ENCODE measurements at regions not wholly inside any gene's neighbourhood (a gene's known extent, or its start where the extent isn't known, plus 50 kb on each side); places are given as distances from the start of the nearest gene placed in this dataset.

- no peak overlapping the region for H3K4me3 ChIP-seq (ENCODE audit: low read depth, low read length)
- ChIA-PET POLR2A (no interaction called here), CTCF (no interaction called here)
- no peaks in the 10 kb centered on the region for H3K36me3 ChIP-seq (ENCODE audit: control insufficient read depth in 2 of 2, insufficient read depth in 1 of 2, low read length in 2 of 2)
- H3K4me1 ChIP-seq (ENCODE audit: control insufficient read depth, insufficient read depth, low read length), result no peaks in the 10 kb centered on the region
- TF ChIP-seq ZNF629 (tag by site-specific recombination; IDR thresholded peaks at IDR 0.05) (no peak), ZNF704 (tag by site-specific recombination; IDR thresholded peaks at IDR 0.05) (no peak), ZNF24 (tag by site-specific recombination; IDR thresholded peaks at IDR 0.05) (no peak), GFI1B (tag by site-specific recombination; IDR thresholded peaks at IDR 0.05) (no peak), WT1 (tag by site-specific recombination; IDR thresholded peaks at IDR 0.05) (no peak), ZNF529 (tag by site-specific recombination; IDR thresholded peaks at IDR 0.05; ENCODE audit: insufficient replicate concordance) (no peak), ZNF18 (tag by site-specific recombination; IDR thresholded peaks at IDR 0.05) (no peak), ZNF670 (tag by site-specific recombination; IDR thresholded peaks at IDR 0.05; ENCODE audit: low read depth) (no peak), ZNF707 (tag by site-specific recombination; IDR thresholded peaks at IDR 0.05) (no peak)
- H3K27ac ChIP-seq (ENCODE audit: extremely low read depth, low read depth, low read length), result no peak overlapping the region
- H3K9me3 ChIP-seq (ENCODE audit: control insufficient read depth, insufficient read depth, low read depth, low read length), result no peaks in the 10 kb centered on the region
These were observed 324.0 kb downstream of the RNF144A start for GRCh38 chr2:7241041-7241745.

GRCh38 chr2:7242189-7242867, 325.1 kb downstream of the RNF144A start:
- POLR2A ChIA-PET, result no interaction called here
- TF ChIP-seq ZNF214 (tag by site-specific recombination; IDR thresholded peaks at IDR 0.05; ENCODE audit: borderline replicate concordance) (no peak), ZNF175 (tag by site-specific recombination; IDR thresholded peaks at IDR 0.05) (no peak), ZNF837 (tag by site-specific recombination; IDR thresholded peaks at IDR 0.05) (no peak), REST (tag by site-specific recombination; IDR thresholded peaks at IDR 0.05) (no peak), ZNF530 (tag by site-specific recombination; IDR thresholded peaks at IDR 0.05; ENCODE audit: low read depth) (no peak), EGR2 (tag by site-specific recombination; IDR thresholded peaks at IDR 0.05; ENCODE audit: low read depth) (no peak), ZNF791 (tag by site-specific recombination; IDR thresholded peaks at IDR 0.05) (no peak), ZNF558 (tag by site-specific recombination; IDR thresholded peaks at IDR 0.05) (no peak), GFI1B (tag by site-specific recombination; IDR thresholded peaks at IDR 0.05) (no peak), ZBTB17 (tag by site-specific recombination; IDR thresholded peaks at IDR 0.05) (no peak), ZBTB48 (tag by site-specific recombination; IDR thresholded peaks at IDR 0.05) (no peak), ZFP3 (tag by site-specific recombination; IDR thresholded peaks at IDR 0.05; ENCODE audit: low read depth) (no peak), CTCF (tag by site-specific recombination; IDR thresholded peaks at IDR 0.05) (no peak), REPIN1 (tag by site-specific recombination; IDR thresholded peaks at IDR 0.05; ENCODE audit: low read depth) (no peak), ZNF341 (tag by site-specific recombination; IDR thresholded peaks at IDR 0.05; ENCODE audit: low read depth) (no peak), ZBTB10 (tag by site-specific recombination; IDR thresholded peaks at IDR 0.05) (no peak)

More at GRCh38 chr2:7242189-7242867, 325.1 kb downstream of the RNF144A start:
- Histone ChIP-seq H3K27ac (ENCODE audit: extremely low read depth, low read depth, low read length) (no peak overlapping the region), H3K4me1 (ENCODE audit: control insufficient read depth, insufficient read depth, low read length) (no peaks in the 10 kb centered on the region), H3K36me3 (ENCODE audit: control insufficient read depth in 2 of 2, insufficient read depth in 1 of 2, low read length in 2 of 2) (no peaks in the 10 kb centered on the region), H3K4me3 (ENCODE audit: low read depth, low read length) (no peak overlapping the region), H3K9me3 (ENCODE audit: control insufficient read depth, insufficient read depth, low read depth, low read length) (no peaks in the 10 kb centered on the region)
- CTCF ChIA-PET, result no interaction called here
